Loucy (cell line): ENCODE measurements at regions not wholly inside any gene's neighbourhood (a gene's known extent, or its start where the extent isn't known, plus 50 kb on each side); places are given as distances from the start of the nearest gene placed in this dataset.

Experiments
- CTCF ChIP-seq: fragments of 200-600 bp; sonication (generic); conservative IDR thresholded peaks from 2 replicates; pipeline ENCODE4 v1.5.1; 2014; ENCODE audit warnings: mild to moderate bottlenecking, antibody characterized with exemption, low read length
- EZH2phosphoT487 ChIP-seq: fragments of 200-600 bp; IDR thresholded peaks from 2 replicates; pipeline ENCODE4 v1.6.1; 2018; ENCODE audit warnings: antibody characterized with exemption, mild to moderate bottlenecking, moderate library complexity, borderline replicate concordance

DNA sequence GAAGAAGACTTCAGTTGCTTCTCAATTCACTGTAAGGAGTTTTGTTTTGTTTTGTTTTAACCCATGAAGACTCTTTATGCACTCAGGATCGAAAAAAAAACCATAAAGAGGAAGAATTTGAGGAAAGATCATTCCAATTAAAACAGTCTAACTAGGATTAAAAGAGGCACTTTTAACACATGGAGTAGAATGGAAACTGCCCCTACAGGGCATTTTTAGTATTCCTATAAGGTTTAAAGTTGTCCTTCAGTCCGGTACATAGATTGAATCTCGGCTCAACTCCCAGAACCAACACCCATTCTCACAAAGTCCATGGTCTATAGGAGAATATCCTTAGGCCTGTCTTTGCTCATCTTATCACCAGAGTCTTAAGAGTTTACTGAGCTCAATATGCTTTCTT is 469.6 kb downstream of the DTWD2 start:
- TF ChIP-seq CTCF (no peak), EZH2phosphoT487 (no peak)
